Activated T-cell treated with anti-CD3 and anti-CD28 coated beads, Interleukin-2, amount 50 U/mL, for 72 hours (primary cell): ENCODE measurements at regions not wholly inside any gene's neighbourhood (a gene's known extent, or its start where the extent isn't known, plus 50 kb on each side); places are given as distances from the start of the nearest gene placed in this dataset.

ENCODE experiments used
- ATAC-seq, 2 donors: fragments of 150-1000 bp; cut with Tn5 transposase; replicated peaks in 1 of 2; 2 replicates each; pipeline ENCODE4 v1.10.0; 2021; ENCODE audit warnings: moderate library complexity in 2 of 2, mild to moderate bottlenecking in 1 of 2
- DNase-seq, 2 donors: peaks; one replicate each; pipeline ENCODE4 v3.0.0; 2021 to 2022; ENCODE audit warnings: mixed read lengths in 1 of 2
- H3K27ac Mint-ChIP-seq: one replicate; pipeline ENCODE4 v1.8.0; 2022; ENCODE audit warnings: mild to moderate bottlenecking, moderate library complexity, mixed read lengths
- H3K27me3 Mint-ChIP-seq: one replicate; pipeline ENCODE4 v1.8.0; 2022; ENCODE audit warnings: low read depth, mixed read lengths
- H3K36me3 Mint-ChIP-seq, 2 donors: one replicate each; pipeline ENCODE4 v1.8.0; 2022; ENCODE audit warnings: mixed read lengths in 2 of 2, mild to moderate bottlenecking in 1 of 2; ENCODE audit not compliant: insufficient read depth in 2 of 2
- H3K4me1 Mint-ChIP-seq: one replicate; pipeline ENCODE4 v1.8.0; 2022; ENCODE audit warnings: low read depth, mixed read lengths
- H3K4me3 Mint-ChIP-seq, 2 donors: one replicate each; pipeline ENCODE4 v1.8.0; 2022; ENCODE audit warnings: mild to moderate bottlenecking in 2 of 2, mixed read lengths in 2 of 2, moderate library complexity in 2 of 2
- H3K9me3 Mint-ChIP-seq, 2 donors: one replicate each; pipeline ENCODE4 v1.8.0; 2022; ENCODE audit warnings: mixed read lengths in 2 of 2

- H3K27me3 Mint-ChIP-seq, result peaks cover 7% of the 10 kb centered on the region
- H3K27ac Mint-ChIP-seq, result no peak overlapping the region
- no peak for ATAC-seq
- no peak overlapping the region for H3K4me3 Mint-ChIP-seq
- no peak for DNase-seq
- H3K4me1 Mint-ChIP-seq, result no peaks in the 10 kb centered on the region
- H3K9me3 Mint-ChIP-seq, result no peaks in the 10 kb centered on the region
- H3K36me3 Mint-ChIP-seq, result no peaks in the 10 kb centered on the region
Observed at GRCh38 chr13:111920932-111921705, 145.8 kb upstream of the SOX1 start.

DNA sequence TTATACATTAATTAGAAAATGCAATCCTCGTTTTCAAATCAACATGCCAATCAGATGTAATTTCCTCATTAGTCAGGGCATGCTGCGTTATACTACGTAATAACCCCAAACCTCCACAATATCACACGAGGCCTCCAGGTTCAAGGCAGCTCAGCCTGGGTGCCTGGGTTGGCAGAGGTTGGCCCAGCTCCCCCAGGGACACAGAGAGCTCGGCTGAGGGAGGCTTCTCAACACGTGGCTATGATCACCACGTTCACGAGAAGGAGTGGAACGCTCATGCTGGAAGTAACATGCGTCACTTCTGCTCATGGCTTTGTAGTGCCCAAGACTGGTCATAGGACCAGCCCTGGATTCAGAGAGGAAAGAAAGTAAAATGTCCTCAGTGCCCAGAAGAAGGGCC is 144.9 kb upstream of the SOX1 start:
- H3K9me3 Mint-ChIP-seq, result no peaks in the 10 kb centered on the region
- no peak overlapping the region for H3K4me3 Mint-ChIP-seq
- DNase-seq (no peak), ATAC-seq (no peak)
- no peaks in the 10 kb centered on the region for H3K36me3 Mint-ChIP-seq
- H3K4me1 Mint-ChIP-seq, result no peaks in the 10 kb centered on the region
- no peak overlapping the region for H3K27ac Mint-ChIP-seq
- peaks cover 7% of the 10 kb centered on the region for H3K27me3 Mint-ChIP-seq

DNA sequence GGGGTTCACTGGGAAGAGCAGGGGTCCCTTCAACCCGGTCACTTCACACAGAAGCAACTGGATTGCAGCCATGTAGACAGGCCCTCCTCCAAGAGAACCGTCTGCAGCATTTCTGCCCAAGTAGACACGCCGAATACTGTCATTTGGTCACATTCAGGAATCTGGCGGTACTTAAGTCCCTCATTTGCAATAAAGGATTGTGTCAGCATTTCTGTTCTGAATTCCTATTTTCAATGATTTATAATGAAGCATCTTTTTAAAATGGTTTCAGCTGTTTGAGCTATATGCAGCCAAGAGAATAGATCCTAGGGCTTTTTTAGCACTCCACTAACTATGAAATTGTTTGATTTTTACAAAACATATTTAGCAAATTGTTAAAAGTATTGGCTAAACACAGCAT is 143.5 kb upstream of the SOX1 start:
- H3K27ac Mint-ChIP-seq, result no peak overlapping the region

GRCh38 chr13:111923991-111924677 is 142.8 kb upstream of the SOX1 start:
- Mint-ChIP-seq H3K4me3 (no peak overlapping the region), H3K4me1 (no peaks in the 10 kb centered on the region), H3K27me3 (peaks cover 7% of the 10 kb centered on the region), H3K9me3 (no peaks in the 10 kb centered on the region), H3K27ac (no peak overlapping the region), H3K36me3 (no peaks in the 10 kb centered on the region)
- no peak for ATAC-seq
- no peak for DNase-seq

More for the DNA sequence above, 143.5 kb upstream of the SOX1 start:
- no peak for ATAC-seq
- Mint-ChIP-seq H3K9me3 (no peaks in the 10 kb centered on the region), H3K36me3 (no peaks in the 10 kb centered on the region), H3K27me3 (peaks cover 7% of the 10 kb centered on the region), H3K4me3 (no peak overlapping the region), H3K4me1 (no peaks in the 10 kb centered on the region)
- no peak for DNase-seq

DNA sequence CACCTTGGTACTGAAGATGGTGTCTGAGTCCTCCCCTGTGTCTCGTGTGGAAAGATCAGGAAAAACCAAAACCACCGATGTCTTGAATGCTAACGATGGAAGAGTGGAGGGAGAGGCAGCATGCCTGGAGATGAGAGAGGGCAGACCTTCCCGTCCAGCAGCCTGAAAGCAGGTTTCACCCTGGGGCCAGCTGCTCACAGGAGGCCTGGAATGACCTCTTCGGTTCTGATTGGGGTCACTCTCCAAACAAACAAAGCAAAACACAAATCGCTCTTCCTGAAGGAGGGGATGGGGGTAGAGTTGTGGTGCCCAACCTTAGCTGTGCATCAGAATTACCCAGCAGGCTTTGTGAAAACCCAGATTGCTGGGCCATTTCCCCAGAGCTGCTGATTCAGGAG is 142.3 kb upstream of the SOX1 start:
- ATAC-seq, result no peak

DNA sequence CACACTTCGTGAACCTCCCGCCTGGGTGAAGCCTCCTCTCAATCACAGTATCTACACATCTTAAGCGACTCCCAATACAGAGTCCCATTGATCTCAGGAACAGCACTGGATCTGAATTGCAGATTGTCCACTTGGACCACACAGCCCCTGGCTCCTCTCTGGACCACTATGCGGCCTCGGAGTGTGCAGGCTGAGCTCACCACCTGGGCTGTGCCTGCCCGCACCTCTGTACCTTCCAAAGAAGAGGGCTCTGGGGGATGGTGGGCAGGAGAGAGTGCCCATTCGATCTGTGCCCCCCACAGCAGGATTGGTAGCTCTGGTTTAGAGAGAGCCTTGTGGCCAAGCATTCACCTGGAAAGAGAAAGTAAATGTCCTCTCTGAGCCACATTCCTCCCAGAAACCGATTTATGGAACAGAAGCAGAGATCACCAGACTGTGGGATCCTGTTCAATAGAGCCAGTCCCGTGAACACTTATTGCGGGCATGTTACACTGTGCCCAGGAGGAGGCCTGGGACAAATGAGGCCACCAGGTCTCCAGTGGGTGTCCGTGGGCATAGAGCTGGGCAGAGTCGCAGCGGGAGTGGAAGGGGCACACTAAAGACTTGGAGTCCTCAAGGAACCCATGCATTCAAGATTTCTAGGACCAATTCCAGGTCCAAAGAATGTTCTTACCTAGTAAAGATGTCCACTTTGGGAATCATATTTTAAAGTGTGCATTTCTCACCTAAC is 141.6 kb upstream of the SOX1 start:
- Mint-ChIP-seq H3K4me1 (no peaks in the 10 kb centered on the region), H3K9me3 (no peaks in the 10 kb centered on the region), H3K36me3 (no peaks in the 10 kb centered on the region), H3K4me3 (no peak overlapping the region), H3K27me3 (peaks cover 7% of the 10 kb centered on the region), H3K27ac (no peak overlapping the region)
- ATAC-seq, result no peak
- no peak for DNase-seq

More for the DNA sequence above, 142.3 kb upstream of the SOX1 start:
- H3K27me3 Mint-ChIP-seq, result peaks cover 7% of the 10 kb centered on the region
- H3K27ac Mint-ChIP-seq, result no peak overlapping the region
- H3K4me1 Mint-ChIP-seq, result no peaks in the 10 kb centered on the region
- no peaks in the 10 kb centered on the region for H3K36me3 Mint-ChIP-seq
- H3K4me3 Mint-ChIP-seq, result no peak overlapping the region
- H3K9me3 Mint-ChIP-seq, result no peaks in the 10 kb centered on the region
- DNase-seq, result no peak

GRCh38 chr13:111926501-111927180 is 140.3 kb upstream of the SOX1 start:
- Mint-ChIP-seq H3K4me1 (no peaks in the 10 kb centered on the region), H3K4me3 (no peak overlapping the region), H3K36me3 (no peaks in the 10 kb centered on the region), H3K27ac (no peak overlapping the region), H3K9me3 (peaks cover 0 to 2% of the 10 kb centered on the region in 2 donors), H3K27me3 (peaks cover 7% of the 10 kb centered on the region)
- no peak for ATAC-seq
- DNase-seq, result no peak

DNA sequence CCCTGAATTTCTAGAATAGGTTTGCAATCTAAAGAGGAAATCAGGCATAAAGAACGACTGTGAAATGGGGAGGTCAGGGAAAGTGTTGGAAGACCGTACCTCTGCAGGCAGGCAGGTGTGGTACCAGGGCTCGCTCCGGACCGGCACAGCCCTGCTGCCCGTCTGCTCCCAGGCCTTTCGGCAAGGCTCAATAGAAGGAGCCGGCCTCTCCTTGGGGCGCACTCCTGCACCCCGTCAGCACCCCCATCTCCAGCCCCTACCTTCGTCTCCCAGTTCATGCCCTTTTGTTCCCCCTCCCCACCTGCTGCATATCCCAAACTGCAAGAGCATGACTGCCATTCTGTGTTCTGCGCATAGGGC is 139.8 kb upstream of the SOX1 start:
- H3K27ac Mint-ChIP-seq, result no peak overlapping the region
- H3K27me3 Mint-ChIP-seq, result peaks cover 6% of the 10 kb centered on the region
- H3K36me3 Mint-ChIP-seq, result no peaks in the 10 kb centered on the region
- DNase-seq (no peak), ATAC-seq (no peak)
- no peak overlapping the region for H3K4me3 Mint-ChIP-seq
- no peaks in the 10 kb centered on the region for H3K4me1 Mint-ChIP-seq
- H3K9me3 Mint-ChIP-seq, result peaks cover 4 to 5% of the 10 kb centered on the region in 2 donors

- Mint-ChIP-seq H3K4me1 (no peaks in the 10 kb centered on the region), H3K9me3 (peaks cover 4 to 13% of the 10 kb centered on the region in 2 donors), H3K36me3 (no peaks in the 10 kb centered on the region), H3K27ac (no peak overlapping the region), H3K4me3 (no peak overlapping the region), H3K27me3 (no peaks in the 10 kb centered on the region)
- no peak for ATAC-seq
- no peak for DNase-seq
Observed at GRCh38 chr13:111929036-111929616, 137.8 kb upstream of the SOX1 start.

DNA sequence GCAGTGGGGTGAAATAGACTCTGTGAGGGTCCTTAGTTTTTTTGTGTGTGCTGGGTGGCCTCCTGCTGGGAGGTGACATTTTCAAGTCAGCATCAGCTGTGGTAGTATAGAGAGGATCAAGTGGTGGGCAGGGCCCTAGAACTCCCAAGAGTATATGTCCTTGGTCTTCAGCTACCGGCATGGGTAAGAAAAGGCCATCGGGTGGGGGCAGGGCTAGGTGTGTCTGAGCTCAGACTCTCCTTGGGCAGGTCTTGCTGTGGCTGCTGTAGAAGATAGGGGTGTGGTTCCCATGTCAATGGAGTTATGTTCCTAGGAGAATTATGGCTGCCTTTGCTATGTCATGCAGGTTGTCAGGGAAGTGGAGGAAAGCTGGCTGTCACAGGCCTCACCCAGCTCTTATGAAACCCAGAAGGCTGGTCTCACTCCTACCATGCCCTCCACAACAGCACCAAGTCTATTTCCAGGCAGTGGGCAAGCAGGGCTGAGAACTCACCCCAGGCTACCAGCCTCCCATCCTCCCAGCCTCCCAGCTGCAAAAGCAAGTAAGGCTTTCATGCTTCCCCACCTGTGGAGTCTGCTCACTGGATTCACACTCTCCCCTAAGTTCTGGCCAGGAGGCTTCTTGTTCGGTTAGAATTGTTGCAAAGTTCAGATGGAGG is 130.6 kb upstream of the SOX1 start:
- no peak overlapping the region for H3K27ac Mint-ChIP-seq
- H3K36me3 Mint-ChIP-seq, result no peaks in the 10 kb centered on the region
- ATAC-seq (no peak), DNase-seq (no peak)
- no peak overlapping the region for H3K4me3 Mint-ChIP-seq
- peaks cover 5 to 13% of the 10 kb centered on the region in 2 donors for H3K9me3 Mint-ChIP-seq
- peaks cover 8% of the 10 kb centered on the region for H3K27me3 Mint-ChIP-seq
- no peaks in the 10 kb centered on the region for H3K4me1 Mint-ChIP-seq

DNA sequence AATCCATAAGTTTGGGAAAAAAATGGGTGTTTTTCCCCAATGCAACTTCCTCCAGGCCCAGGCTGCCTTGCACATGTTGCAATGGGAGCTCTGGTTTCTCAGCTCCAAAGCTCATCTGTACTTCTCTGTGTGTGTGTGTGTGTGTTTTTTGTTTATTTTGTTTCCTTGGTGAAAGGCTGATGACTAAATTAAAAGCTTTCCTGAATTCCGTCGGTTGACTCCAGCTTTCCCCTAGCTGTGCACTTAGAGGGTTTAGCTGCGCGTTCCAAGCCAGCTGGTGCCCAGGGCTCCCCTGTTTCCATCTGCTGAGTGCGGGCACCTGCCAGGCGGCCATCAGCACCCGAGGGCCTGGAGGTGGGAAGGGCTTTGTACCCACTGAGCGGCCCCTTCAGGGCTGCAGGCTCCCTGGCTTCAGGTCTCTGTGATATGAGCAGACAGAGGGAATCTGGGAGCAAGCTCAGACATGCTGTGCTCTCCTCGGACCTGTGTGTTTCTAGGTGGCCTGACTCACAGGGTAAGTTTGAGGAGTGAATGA is 129.1 kb upstream of the SOX1 start:
- Mint-ChIP-seq H3K4me1 (no peaks in the 10 kb centered on the region), H3K27me3 (peaks cover 8% of the 10 kb centered on the region), H3K4me3 (no peak overlapping the region), H3K36me3 (no peaks in the 10 kb centered on the region), H3K9me3 (peaks cover 2 to 6% of the 10 kb centered on the region in 2 donors), H3K27ac (no peak overlapping the region)
- ATAC-seq, result no peak
- DNase-seq, result no peak
